Urinary bladder (tissue), 3 donors: ENCODE measurements at regions not wholly inside any gene's neighbourhood (a gene's known extent, or its start where the extent isn't known, plus 50 kb on each side); places are given as distances from the start of the nearest gene placed in this dataset.
"Not testable (repeated sequence)": the region's sequence is repeated elsewhere in the genome, so short reads cannot be mapped to it uniquely, and the experiment has no call there.

Experiments
- DNase-seq: peaks from one replicate; pipeline ENCODE4 v3.0.0-alpha.2; 2015; ENCODE audit errors: extremely low spot score
- H3K27ac ChIP-seq: one replicate; pipeline ENCODE4 v1.5.1; 2013; ENCODE audit warnings: low read depth, mild to moderate bottlenecking, moderate library complexity
- H3K36me3 ChIP-seq: one replicate; pipeline ENCODE4 v1.6.1; 2013; ENCODE audit warnings: mild to moderate bottlenecking, moderate library complexity; ENCODE audit not compliant: insufficient read depth
- H3K4me1 ChIP-seq: one replicate; pipeline ENCODE4 v1.6.1; 2013; ENCODE audit warnings: mild to moderate bottlenecking, moderate library complexity; ENCODE audit not compliant: insufficient read depth
- H3K4me3 ChIP-seq: one replicate; pipeline ENCODE4 v1.5.1; 2013; ENCODE audit warnings: low read depth, low read length
- WGBS: extraction: QIAGEN DNeasy Blood & Tissue Kit; methylation state at CpG from one replicate; pipeline ENCODE4 v1.1.7; 2013; 5-methylcytosine and 5-hydroxymethylcytosine counted together
- donor health status: healthy with polysubstance abuse.
- donor health status: healthy.

DNA sequence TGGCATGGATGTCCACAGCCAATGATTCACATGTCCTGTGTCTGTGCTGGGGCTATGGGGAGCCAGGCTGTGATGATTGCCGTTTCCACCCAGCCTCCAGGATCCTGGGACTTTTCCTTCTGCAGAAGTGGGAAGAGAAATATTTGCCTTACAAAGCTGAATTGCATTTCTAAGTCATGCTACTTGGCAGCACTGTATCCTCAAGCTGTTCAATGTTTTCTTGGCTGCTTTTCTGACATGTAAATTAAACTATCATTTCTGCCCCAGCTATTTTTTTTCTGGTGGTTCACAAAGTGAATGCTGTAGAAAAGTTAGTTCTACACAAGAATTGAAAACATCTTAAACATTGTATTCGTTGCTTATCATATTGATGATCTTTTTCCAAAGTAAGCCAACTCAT, 51.9 kb upstream of the TCERG1L start:
- H3K4me3 ChIP-seq = no peak overlapping the region
- no peaks in the 10 kb centered on the region for H3K4me1 ChIP-seq
- 35% methylated on average over 2 of the region's 2 CpGs for WGBS
- H3K27ac ChIP-seq = no peak overlapping the region
- no peaks in the 10 kb centered on the region for H3K36me3 ChIP-seq
- DNase-seq = no peak

DNA sequence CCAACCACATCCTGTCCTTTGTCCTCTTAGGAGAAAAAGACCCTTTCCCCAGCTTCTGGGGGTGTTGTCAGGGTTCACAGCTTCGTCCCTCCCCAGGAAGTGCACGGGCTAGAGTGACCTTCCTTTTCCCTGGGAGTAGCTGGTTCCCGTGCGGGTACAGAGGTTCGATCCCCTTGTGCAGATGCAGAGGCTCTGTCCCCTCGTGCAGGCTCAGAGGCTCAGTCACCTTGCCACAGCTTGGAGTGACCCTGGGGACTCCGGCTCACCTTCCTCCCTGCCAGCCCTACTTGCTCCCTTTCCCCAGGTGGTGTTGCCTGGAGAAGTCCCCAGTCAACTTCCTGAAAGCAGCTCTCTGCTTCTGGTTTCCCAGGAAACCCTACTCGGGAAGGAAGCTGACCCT, 60.0 kb upstream of the TCERG1L start:
- WGBS = 58% methylated on average over 8 of the region's 8 CpGs
- no peak for DNase-seq

DNA sequence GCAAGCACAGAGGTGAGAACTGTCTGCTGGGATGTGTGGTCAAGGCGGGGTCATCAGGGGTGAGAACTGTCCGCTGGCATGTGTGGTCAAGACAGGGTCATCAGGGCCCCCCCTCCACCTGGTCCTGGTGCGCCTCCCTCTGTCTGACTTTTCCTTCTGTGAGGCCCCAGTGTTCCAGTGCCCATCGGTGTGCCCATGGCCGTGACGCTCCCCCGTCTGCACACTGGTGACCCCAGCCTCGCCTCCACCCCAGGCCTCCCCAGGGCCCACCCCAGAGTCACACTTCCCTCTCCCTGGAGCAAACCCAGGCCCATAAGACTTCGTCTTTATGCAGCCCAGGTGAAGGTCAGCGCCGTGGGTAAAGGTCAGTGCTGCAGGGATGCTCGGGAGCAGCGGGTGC, 70.1 kb upstream of the TCERG1L start:
- no peaks in the 10 kb centered on the region for H3K4me1 ChIP-seq
- no peaks in the 10 kb centered on the region for H3K36me3 ChIP-seq
- no peak overlapping the region for H3K4me3 ChIP-seq
- H3K27ac ChIP-seq = no peak overlapping the region
- 85% methylated on average over 13 of the region's 13 CpGs for WGBS
- DNase-seq = no peak

More for the DNA sequence above, 60.0 kb upstream of the TCERG1L start:
- H3K4me3 ChIP-seq = no peak overlapping the region
- H3K36me3 ChIP-seq = no peaks in the 10 kb centered on the region
- no peak overlapping the region for H3K27ac ChIP-seq
- H3K4me1 ChIP-seq = no peaks in the 10 kb centered on the region

DNA sequence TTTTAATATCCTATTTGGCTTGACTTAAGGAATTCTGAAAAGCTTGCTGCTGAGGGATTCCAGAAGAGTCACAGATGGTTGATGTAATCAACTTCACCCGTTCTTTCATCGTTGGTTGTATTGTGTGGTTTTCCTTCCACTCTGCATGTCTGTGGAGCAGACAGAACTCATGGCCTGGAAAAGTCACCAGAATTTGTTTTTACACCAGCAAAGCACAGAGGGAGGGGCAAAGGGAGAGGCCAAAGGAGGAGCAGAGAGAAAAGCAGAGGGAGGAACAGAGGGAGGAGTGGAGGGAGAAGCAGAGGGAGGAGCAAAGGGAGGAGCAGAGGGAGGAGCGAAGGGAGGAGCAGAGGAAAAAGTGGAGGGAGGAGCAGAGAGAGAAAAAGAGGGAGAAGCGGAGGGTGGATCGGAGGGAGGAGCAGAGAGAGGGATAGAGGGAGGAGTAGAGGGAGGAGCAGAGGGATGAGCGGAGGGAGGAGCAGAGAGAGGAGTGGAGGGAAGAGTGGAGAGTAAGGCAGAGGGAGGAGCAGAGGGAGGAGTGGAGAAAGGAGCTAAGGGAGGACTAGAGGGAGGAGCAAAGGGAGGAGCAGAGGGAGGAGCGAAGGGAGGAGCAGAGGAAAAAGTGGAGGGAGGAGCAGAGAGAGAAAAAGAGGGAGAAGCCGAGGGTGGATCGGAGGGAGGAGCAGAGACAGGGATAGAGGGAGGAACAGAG, 73.8 kb upstream of the TCERG1L start:
- DNase-seq, H3K4me3 ChIP-seq, H3K36me3 ChIP-seq, H3K27ac ChIP-seq, H3K4me1 ChIP-seq: not testable (repeated sequence)
- 71% methylated on average over 9 of the region's 9 CpGs for WGBS

DNA sequence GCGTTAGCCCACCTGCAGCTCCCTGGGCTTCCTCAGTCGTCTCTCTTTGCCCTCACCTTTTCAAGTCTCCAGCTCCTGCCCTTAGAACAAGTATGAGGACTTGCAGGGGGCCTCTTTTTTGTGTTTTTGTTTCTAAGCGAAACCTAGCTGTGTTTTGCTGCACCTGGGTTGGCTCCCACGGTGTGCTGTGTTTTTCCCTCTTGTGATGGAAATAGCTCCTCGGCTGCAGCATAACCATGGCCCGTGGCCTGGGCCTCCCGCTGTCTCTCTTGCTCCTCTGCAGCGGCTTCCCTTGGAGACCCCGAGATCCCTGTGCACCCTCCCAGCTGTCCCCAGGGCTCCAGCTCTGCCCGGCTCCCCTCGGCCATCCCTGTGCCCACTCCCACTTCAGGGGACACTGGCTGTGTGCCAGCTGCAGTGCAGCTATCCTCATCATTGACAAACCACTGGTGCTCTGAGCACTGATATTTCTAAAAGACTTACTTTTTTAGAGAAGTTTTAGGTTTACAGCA, 75.6 kb upstream of the TCERG1L start:
- H3K36me3 ChIP-seq = no peaks in the 10 kb centered on the region
- 33% methylated on average over 11 of the region's 11 CpGs for WGBS
- no peak overlapping the region for H3K27ac ChIP-seq
- no peak overlapping the region for H3K4me3 ChIP-seq
- H3K4me1 ChIP-seq = no peaks in the 10 kb centered on the region
- DNase-seq = no peak

DNA sequence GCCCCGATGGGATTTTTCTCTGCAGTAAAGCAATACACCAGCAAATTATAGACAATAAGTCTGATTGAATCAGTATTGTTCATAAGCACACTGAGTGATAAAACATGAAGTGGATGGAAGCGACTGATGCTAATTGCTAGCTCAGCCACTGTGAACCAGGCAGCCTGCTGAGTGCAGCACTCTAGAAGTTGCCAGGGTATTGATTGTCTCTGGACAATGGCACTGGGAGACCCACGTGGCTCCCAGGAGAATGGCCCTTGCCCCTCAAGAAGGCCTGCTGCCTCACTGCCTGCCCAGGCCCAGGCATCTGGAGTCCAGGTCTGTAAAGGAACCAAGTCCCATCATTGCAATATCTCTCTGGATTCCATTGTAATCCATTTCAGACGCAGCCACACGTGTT, 80.4 kb upstream of the TCERG1L start:
- Histone ChIP-seq H3K27ac (no peak overlapping the region), H3K4me3 (no peak overlapping the region), H3K4me1 (no peaks in the 10 kb centered on the region), H3K36me3 (no peaks in the 10 kb centered on the region)
- DNase-seq = no peak
- 76% methylated on average over 5 of the region's 5 CpGs for WGBS

DNA sequence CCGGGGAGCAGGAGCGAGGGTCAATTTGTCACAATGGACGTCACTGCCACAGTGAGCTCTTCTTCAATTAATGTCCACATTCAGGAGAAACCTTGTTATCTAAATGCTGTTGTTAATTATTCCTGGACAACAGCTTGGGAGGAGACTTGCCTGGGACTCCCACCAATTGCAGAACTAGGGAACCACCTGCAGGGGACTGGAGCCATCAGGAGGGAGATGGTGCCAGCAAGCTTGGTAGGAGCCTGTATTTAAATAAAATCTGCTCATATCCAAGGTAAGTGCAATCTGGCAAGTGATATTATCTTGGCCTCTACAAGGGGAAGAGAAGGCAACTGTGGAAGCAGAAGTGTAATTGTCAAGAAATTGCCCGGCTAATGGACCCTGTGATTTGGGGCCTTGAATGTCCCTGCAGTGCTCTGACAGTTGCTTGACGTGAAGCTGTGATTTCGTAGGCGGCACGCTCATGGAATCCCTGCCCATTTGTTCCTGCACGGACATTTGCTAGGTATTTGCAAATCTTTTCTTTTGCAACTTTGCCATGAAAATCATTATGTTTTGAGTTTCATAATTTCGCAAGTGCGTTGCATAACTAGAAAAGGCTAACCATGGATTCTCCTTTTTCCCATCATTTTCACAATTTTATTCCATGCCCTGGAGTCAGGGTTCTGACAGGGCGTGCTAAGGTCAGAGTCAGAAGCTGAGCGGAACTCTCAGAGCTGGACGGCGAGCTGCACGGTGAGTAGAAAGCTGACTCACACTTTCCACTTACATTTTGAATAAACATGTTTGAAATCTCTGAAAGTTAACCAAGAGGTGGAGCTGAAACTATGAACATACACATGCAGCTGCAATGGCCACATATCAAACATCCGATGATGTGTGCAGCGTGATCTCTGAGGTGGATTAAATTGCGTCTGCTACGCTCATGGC, 84.9 kb upstream of the TCERG1L start:
- DNase-seq = no peak
- WGBS = 35% methylated on average over 20 of the region's 20 CpGs
- H3K36me3 ChIP-seq = no peaks in the 10 kb centered on the region
- H3K27ac ChIP-seq = no peak overlapping the region
- H3K4me1 ChIP-seq = no peaks in the 10 kb centered on the region
- H3K4me3 ChIP-seq = no peak overlapping the region

DNA sequence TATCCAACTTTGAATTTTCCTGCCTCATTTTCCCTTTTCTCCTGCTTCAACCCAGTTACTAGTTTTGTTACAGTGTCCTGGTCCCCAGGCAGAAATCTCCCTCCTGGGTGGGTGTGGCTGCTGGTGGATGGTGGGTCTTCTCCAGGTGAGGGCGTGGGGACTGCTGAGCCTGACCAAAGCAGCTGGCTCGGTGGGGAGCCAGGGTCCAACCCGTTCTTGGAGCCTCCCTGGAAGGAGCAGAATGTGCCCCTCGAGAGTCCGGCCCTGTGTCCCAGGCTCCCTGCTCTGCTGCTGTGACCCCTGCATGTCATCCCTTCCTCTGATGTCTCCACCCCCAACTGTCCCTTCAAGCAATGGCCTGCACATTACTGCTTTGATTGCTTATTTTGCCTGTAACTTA, 86.6 kb upstream of the TCERG1L start:
- DNase-seq = no peak

DNA sequence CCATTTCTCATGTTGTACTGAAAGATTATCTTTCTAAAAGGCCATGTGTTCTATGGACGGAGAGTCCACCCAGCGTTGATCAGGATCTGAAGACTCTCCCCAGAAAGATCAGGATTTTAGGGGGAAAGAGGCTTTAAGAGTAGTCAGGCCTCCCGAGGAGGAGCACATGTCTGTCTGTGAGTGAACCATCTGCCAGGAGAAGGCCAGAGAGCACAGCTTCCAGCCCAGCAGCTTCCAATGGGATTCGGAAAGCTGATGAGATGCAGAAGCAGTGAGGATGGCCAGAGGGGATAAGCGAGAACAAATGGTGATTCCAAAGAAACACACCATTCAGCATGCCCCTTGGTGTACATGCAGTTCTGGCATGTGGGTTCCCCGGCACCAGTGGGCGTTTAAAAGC, 88.5 kb upstream of the TCERG1L start:
- Histone ChIP-seq H3K4me1 (no peaks in the 10 kb centered on the region), H3K27ac (no peak overlapping the region), H3K4me3 (no peak overlapping the region), H3K36me3 (no peaks in the 10 kb centered on the region)
- DNase-seq = no peak
- 76% methylated on average over 7 of the region's 7 CpGs for WGBS

More for the DNA sequence above, 86.6 kb upstream of the TCERG1L start:
- no peaks in the 10 kb centered on the region for H3K4me1 ChIP-seq
- no peak overlapping the region for H3K4me3 ChIP-seq
- no peak overlapping the region for H3K27ac ChIP-seq
- no peaks in the 10 kb centered on the region for H3K36me3 ChIP-seq
- whole genome bisulfite sequencing = 72% methylated on average over 5 of the region's 5 CpGs

DNA sequence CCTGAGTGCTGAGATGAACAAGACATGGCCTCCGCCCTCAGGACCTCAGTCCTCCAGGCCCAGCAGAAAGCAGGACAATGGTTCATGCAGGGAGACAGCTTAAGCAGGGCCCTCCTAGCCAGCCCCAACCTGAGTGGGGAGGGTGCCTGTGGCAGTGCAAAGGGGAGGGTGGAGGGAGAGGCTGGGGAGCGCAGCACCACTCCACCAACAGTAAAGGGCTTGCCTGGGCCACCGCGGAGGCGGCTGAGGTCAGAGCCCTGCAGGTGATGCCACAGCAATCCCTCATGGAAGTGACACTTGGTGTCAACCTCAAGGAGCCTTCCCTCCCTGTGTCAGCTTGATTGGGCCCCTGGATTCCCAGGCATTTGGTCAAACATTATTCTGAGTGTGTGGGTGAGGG, 89.0 kb upstream of the TCERG1L start:
- DNase-seq = no peak
- Histone ChIP-seq H3K27ac (no peak overlapping the region), H3K4me3 (no peak overlapping the region), H3K4me1 (no peaks in the 10 kb centered on the region), H3K36me3 (no peaks in the 10 kb centered on the region)
- 75% methylated on average over 5 of the region's 5 CpGs for WGBS

DNA sequence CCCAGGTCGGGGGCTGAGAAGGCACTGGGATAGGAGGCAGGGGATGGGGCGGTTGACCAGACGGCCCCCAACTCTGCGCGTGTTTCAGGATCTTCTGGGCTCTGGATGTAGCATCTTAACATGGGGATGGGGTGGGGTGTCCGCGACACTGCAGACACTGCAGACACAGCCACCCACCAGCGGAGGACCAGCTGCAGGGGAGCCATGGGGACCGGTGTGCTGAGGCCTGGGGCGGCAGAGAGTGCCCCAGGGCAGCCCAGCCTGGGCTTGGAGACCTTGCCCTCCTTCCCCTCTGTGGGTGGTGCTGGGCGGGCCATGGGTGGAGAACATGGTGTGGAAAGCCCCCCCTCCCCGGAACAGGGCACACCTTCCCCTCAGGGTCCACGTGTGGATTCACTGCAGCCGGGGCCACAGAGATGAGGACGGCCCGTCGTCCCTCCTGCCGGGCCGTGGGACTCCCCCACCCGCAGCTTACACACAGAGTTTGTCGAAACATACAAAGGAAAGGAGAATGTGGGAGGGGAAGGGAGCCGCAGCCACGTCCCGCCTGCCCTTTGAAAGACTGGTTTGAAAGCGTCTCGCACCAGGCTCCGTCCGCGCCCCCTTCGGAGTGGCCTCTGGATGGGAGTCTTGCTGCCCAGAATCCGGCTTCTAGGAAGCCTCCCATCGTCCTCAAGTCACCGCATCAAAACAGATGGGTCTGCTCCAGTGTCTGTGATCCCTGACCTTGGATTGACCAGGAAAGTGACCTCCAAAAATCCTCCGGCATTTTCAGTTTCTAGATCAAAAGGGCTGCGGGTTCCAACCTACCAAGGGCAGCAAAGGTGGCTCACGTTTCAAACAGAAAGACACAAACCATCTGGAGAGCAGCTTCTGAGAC, 91.5 kb upstream of the TCERG1L start:
- Histone ChIP-seq H3K4me3 (no peak overlapping the region), H3K27ac (no peak overlapping the region), H3K36me3 (no peaks in the 10 kb centered on the region), H3K4me1 (no peaks in the 10 kb centered on the region)
- DNase-seq = no peak
- 67% methylated on average over 36 of the region's 36 CpGs for WGBS

DNA sequence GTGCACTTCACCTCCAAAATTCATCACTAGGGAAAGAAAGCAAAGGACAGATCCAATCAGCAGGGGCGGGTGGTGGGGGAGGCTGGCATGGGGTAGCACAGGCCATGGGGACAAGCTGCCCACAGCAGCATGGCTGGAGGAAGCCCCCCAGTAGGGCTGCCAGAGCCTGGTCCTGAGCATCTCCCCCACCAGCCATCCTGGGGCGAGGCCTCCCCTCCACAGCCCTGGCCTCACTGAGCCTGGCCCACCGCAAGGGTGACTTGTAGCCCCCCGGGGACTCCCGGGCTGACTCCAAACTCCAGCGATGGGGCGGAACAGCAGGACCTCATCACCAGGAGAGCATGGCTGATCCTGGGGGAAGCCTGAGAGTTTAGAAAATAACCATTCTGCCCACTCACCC, 92.4 kb upstream of the TCERG1L start:
- WGBS = 78% methylated on average over 7 of the region's 7 CpGs
- no peak for DNase-seq
- H3K4me3 ChIP-seq = no peak overlapping the region
- H3K27ac ChIP-seq = no peak overlapping the region
- H3K4me1 ChIP-seq = no peaks in the 10 kb centered on the region
- no peaks in the 10 kb centered on the region for H3K36me3 ChIP-seq

DNA sequence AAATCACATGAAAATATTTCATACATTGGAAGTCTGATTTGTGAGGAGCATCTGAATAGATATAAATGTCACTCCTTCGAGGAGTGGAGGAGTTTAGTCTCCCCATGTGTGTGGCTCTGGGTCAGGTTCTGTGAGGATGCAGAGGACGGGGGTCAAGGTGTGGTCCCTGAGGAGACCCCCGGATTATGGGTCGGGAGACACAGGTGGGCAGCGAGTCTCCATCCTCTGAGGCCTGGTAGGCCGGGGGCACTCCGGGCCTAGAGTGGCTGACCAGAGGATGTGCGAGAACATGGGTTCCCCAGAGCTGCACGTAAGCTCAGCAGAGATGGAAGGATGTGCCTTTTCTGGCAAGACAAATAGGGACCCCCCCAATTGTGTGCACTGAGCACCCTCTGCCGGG, 93.4 kb upstream of the TCERG1L start:
- H3K4me3 ChIP-seq = no peak overlapping the region
- no peak for DNase-seq
- no peaks in the 10 kb centered on the region for H3K4me1 ChIP-seq
- H3K36me3 ChIP-seq = no peaks in the 10 kb centered on the region
- no peak overlapping the region for H3K27ac ChIP-seq
- 90% methylated on average over 10 of the region's 10 CpGs for WGBS
